Sigmoid colon (tissue), 4 donors: ENCODE measurements at regions not wholly inside any gene's neighbourhood (a gene's known extent, or its start where the extent isn't known, plus 50 kb on each side); places are given as distances from the start of the nearest gene placed in this dataset.

ENCODE experiments used
- CTCF ChIP-seq, 4 experiments: fragments of 450-650 bp in 3 of 4; fragments of 200-600 bp in 1 of 4; IDR thresholded peaks; one replicate each; pipeline ENCODE4 v1.5.1; 2016 to 2019; ENCODE audit warnings: antibody characterized with exemption in 4 of 4, mild to moderate bottlenecking in 3 of 4, moderate library complexity in 2 of 4
- EP300 ChIP-seq, 4 donors: sonication (generic); formaldehyde crosslinking; IDR thresholded peaks; one replicate each; pipeline ENCODE4 v1.6.1; 2017; ENCODE audit warnings: antibody characterized with exemption in 4 of 4
- POLR2A ChIP-seq, 2 donors: fragments of 450-650 bp; IDR thresholded peaks; one replicate each; pipeline ENCODE4 v1.6.1; 2016; ENCODE audit warnings: antibody characterized with exemption in 2 of 2, mild to moderate bottlenecking in 2 of 2, moderate library complexity in 2 of 2

GRCh38 chr6:44618371-44618770 is 230.9 kb downstream of the CDC5L start:
- no peak for TF ChIP-seq CTCF (IDR thresholded peaks at IDR 0.05)
- TF ChIP-seq POLR2A (IDR thresholded peaks at IDR 0.05), result no peak
- no peak for TF ChIP-seq EP300 (IDR thresholded peaks at IDR 0.05)
